ENCODE measurements at regions not wholly inside any gene's neighbourhood (a gene's known extent, or its start where the extent isn't known, plus 50 kb on each side); places are given as distances from the start of the nearest gene placed in this dataset.

GRCh38 chr4:77430847-77431246, 174.8 kb upstream of the CXCL13 start:
- H3K36me3 ChIP-seq (ENCODE audit: control insufficient read depth in 2 of 2, extremely low read depth in 1 of 2, insufficient read depth in 2 of 2, low read length in 2 of 2), result no peaks in the 10 kb centered on the region
- ChIA-PET POLR2A (no interaction called here), CTCF (no interaction called here)
- no peak for TF ChIP-seq FOS (IDR thresholded peaks at IDR 0.05; ENCODE audit: borderline replicate concordance, insufficient read depth, low read length)
- TF ChIP-seq JUN (IDR thresholded peaks at IDR 0.05; ENCODE audit: borderline replicate concordance, insufficient read depth, insufficient read length, low read depth), result no peak
- TF ChIP-seq GATA2 (IDR thresholded peaks at IDR 0.05; ENCODE audit: insufficient read depth, insufficient read length, low read depth, low read length), result no peak
- TF ChIP-seq POLR2A (IDR thresholded peaks at IDR 0.05; ENCODE audit: low read depth, low read length), result no peak
- TF ChIP-seq, protein P1, sequence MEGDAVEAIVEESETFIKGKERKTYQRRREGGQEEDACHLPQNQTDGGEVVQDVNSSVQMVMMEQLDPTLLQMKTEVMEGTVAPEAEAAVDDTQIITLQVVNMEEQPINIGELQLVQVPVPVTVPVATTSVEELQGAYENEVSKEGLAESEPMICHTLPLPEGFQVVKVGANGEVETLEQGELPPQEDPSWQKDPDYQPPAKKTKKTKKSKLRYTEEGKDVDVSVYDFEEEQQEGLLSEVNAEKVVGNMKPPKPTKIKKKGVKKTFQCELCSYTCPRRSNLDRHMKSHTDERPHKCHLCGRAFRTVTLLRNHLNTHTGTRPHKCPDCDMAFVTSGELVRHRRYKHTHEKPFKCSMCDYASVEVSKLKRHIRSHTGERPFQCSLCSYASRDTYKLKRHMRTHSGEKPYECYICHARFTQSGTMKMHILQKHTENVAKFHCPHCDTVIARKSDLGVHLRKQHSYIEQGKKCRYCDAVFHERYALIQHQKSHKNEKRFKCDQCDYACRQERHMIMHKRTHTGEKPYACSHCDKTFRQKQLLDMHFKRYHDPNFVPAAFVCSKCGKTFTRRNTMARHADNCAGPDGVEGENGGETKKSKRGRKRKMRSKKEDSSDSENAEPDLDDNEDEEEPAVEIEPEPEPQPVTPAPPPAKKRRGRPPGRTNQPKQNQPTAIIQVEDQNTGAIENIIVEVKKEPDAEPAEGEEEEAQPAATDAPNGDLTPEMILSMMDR (IDR thresholded peaks at IDR 0.05; ENCODE audit: extremely low read depth in 1 of 2, insufficient read depth in 1 of 2, low read depth in 1 of 2, low read length in 2 of 2), result no peak
- no peak for TF ChIP-seq POLR2AphosphoS5 (IDR thresholded peaks at IDR 0.05; ENCODE audit: insufficient read depth, low read depth, low read length)
- no peak for TF ChIP-seq EZH2 (IDR thresholded peaks at IDR 0.05; ENCODE audit: borderline replicate concordance, low read depth, low read length, severe bottlenecking)
- TF ChIP-seq, protein P2, sequence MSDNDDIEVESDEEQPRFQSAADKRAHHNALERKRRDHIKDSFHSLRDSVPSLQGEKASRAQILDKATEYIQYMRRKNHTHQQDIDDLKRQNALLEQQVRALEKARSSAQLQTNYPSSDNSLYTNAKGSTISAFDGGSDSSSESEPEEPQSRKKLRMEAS (IDR thresholded peaks at IDR 0.05; ENCODE audit: insufficient read depth, insufficient read length), result no peak
- TF ChIP-seq MYC (IDR thresholded peaks at IDR 0.05; ENCODE audit: low read depth, low read length), result no peak
- H3K9me1 ChIP-seq (replicated peaks; ENCODE audit: control insufficient read depth, extremely low read depth, insufficient read depth, low read length), result no peaks in the 10 kb centered on the region
- FAIRE-seq (no peak), DNase-seq (ENCODE audit: low read depth, low spot score) (no peak)
- H3K9ac ChIP-seq (replicated peaks; ENCODE audit: extremely low read depth, insufficient read depth, low read length), result no peak overlapping the region
- H3K4me3 ChIP-seq (replicated peaks in 1 of 3; ENCODE audit: insufficient read depth in 1 of 3, low read depth in 1 of 3, low read length in 3 of 3), result no peak overlapping the region
- no peaks in the 10 kb centered on the region for H3K4me1 ChIP-seq (ENCODE audit: control insufficient read depth, extremely low read depth, insufficient read depth, low read length)
- H3K9me3 ChIP-seq (replicated peaks; ENCODE audit: control insufficient read depth, insufficient read depth, low read length), result no peaks in the 10 kb centered on the region
- dilution Hi-C loops (cut with MboI; ENCODE audit: extremely low pct_ligation_motif_present, low sequenced_read_pairs) (no loop called here), intact Hi-C loops (cut with micrococcal nuclease) (no loop called here)
- H3K27ac ChIP-seq (ENCODE audit: insufficient read depth, low read depth, low read length), result no peak overlapping the region
- no peaks in the 10 kb centered on the region for H4K20me1 ChIP-seq (replicated peaks; ENCODE audit: control insufficient read depth, extremely low read depth, insufficient read depth, low read length)
- no TSS peak for BruUV-seq (replicated peaks)
- H3K27me3 ChIP-seq (ENCODE audit: control insufficient read depth in 2 of 2, insufficient read depth in 2 of 2, low read length in 2 of 2), result peaks cover 0 to 8% of the 10 kb centered on the region in 2 experiments
- H2AFZ ChIP-seq (ENCODE audit: low read depth, low read length), result no peak overlapping the region
- H3K79me2 ChIP-seq (ENCODE audit: control insufficient read depth, insufficient read depth, low read length), result no peaks in the 10 kb centered on the region
- H3K4me2 ChIP-seq (ENCODE audit: insufficient read depth, low read length), result no peak overlapping the region

Data from endothelial cell of umbilical vein (primary cell).